ENCODE measurements at regions not wholly inside any gene's neighbourhood (a gene's known extent, or its start where the extent isn't known, plus 50 kb on each side); places are given as distances from the start of the nearest gene placed in this dataset.

GRCh38 chr4:79266136-79266535 is 59.7 kb downstream of the NAA11 start:
- TF ChIP-seq CTCF (IDR thresholded peaks at IDR 0.05; ENCODE audit: insufficient read depth, low read depth, low read length) (no peak), EZH2 (IDR thresholded peaks at IDR 0.05; ENCODE audit: insufficient read depth, low read length) (no peak)
- H3K27me3 ChIP-seq (ENCODE audit: insufficient read depth, low read length), result no peaks in the 10 kb centered on the region
- H4K20me1 ChIP-seq (ENCODE audit: insufficient read depth, low read length), result no peaks in the 10 kb centered on the region
- H3K4me2 ChIP-seq (ENCODE audit: low read length), result no peak overlapping the region
- no peak overlapping the region for H3K9ac ChIP-seq (ENCODE audit: low read length)
- Mint-ChIP-seq H3K27ac (ENCODE audit: unreplicated experiment) (no peak overlapping the region), H3K36me3 (ENCODE audit: low read depth, unreplicated experiment) (no peaks in the 10 kb centered on the region), H3K9me3 (ENCODE audit: unreplicated experiment) (no peaks in the 10 kb centered on the region), H3K4me1 (ENCODE audit: low read depth, unreplicated experiment) (no peaks in the 10 kb centered on the region), H3K27me3 (ENCODE audit: low read depth, unreplicated experiment) (no peaks in the 10 kb centered on the region), H3K4me3 (ENCODE audit: unreplicated experiment) (no peak overlapping the region)
- H3K4me3 ChIP-seq (ENCODE audit: insufficient read depth, low read depth, low read length), result no peak overlapping the region
- H3K79me2 ChIP-seq (ENCODE audit: insufficient read depth, low read length), result no peaks in the 10 kb centered on the region
- no peak overlapping the region for H2AFZ ChIP-seq (ENCODE audit: low read depth, low read length)
- no peak overlapping the region for H3K27ac ChIP-seq (ENCODE audit: low read depth, low read length)
- H3K4me1 ChIP-seq (ENCODE audit: insufficient read depth, low read length), result no peaks in the 10 kb centered on the region
- DNase-seq (ENCODE audit: low read depth) (no peak), FAIRE-seq (no peak)
- H3K36me3 ChIP-seq (ENCODE audit: insufficient read depth, low read length), result no peaks in the 10 kb centered on the region
- no peaks in the 10 kb centered on the region for H3K9me3 ChIP-seq (ENCODE audit: insufficient read depth, low read depth, low read length)

GRCh38 chr4:79259242-79259641 is 66.6 kb downstream of the NAA11 start:
- FAIRE-seq (no peak), DNase-seq (ENCODE audit: low read depth) (no peak)
- H3K9me3 Mint-ChIP-seq (ENCODE audit: unreplicated experiment), result no peaks in the 10 kb centered on the region
- Histone ChIP-seq H3K36me3 (ENCODE audit: insufficient read depth, low read length) (no peaks in the 10 kb centered on the region), H3K4me2 (ENCODE audit: low read length) (no peak overlapping the region), H3K9me3 (ENCODE audit: insufficient read depth, low read depth, low read length) (no peaks in the 10 kb centered on the region), H3K4me1 (ENCODE audit: insufficient read depth, low read length) (no peaks in the 10 kb centered on the region), H4K20me1 (ENCODE audit: insufficient read depth, low read length) (no peaks in the 10 kb centered on the region), H3K27me3 (ENCODE audit: insufficient read depth, low read length) (no peaks in the 10 kb centered on the region), H3K4me3 (ENCODE audit: insufficient read depth, low read depth, low read length) (no peak overlapping the region), H3K79me2 (ENCODE audit: insufficient read depth, low read length) (no peaks in the 10 kb centered on the region), H2AFZ (ENCODE audit: low read depth, low read length) (no peak overlapping the region), H3K27ac (ENCODE audit: low read depth, low read length) (no peak overlapping the region), H3K9ac (ENCODE audit: low read length) (no peak overlapping the region)
- H3K4me3 Mint-ChIP-seq (ENCODE audit: unreplicated experiment), result no peak overlapping the region
- TF ChIP-seq CTCF (IDR thresholded peaks at IDR 0.05; ENCODE audit: insufficient read depth, low read depth, low read length) (no peak), EZH2 (IDR thresholded peaks at IDR 0.05; ENCODE audit: insufficient read depth, low read length) (no peak)
- no peaks in the 10 kb centered on the region for H3K36me3 Mint-ChIP-seq (ENCODE audit: low read depth, unreplicated experiment)
- H3K4me1 Mint-ChIP-seq (ENCODE audit: low read depth, unreplicated experiment), result no peaks in the 10 kb centered on the region
- no peak overlapping the region for H3K27ac Mint-ChIP-seq (ENCODE audit: unreplicated experiment)
- no peaks in the 10 kb centered on the region for H3K27me3 Mint-ChIP-seq (ENCODE audit: low read depth, unreplicated experiment)

- Mint-ChIP-seq H3K27me3 (ENCODE audit: low read depth, unreplicated experiment) (no peaks in the 10 kb centered on the region), H3K4me3 (ENCODE audit: unreplicated experiment) (no peak overlapping the region), H3K9me3 (ENCODE audit: unreplicated experiment) (no peaks in the 10 kb centered on the region), H3K4me1 (ENCODE audit: low read depth, unreplicated experiment) (no peaks in the 10 kb centered on the region), H3K27ac (ENCODE audit: unreplicated experiment) (no peak overlapping the region), H3K36me3 (ENCODE audit: low read depth, unreplicated experiment) (no peaks in the 10 kb centered on the region)
- H3K27ac ChIP-seq (ENCODE audit: low read depth, low read length), result no peak overlapping the region
- H3K9ac ChIP-seq (ENCODE audit: low read length), result no peak overlapping the region
- H3K27me3 ChIP-seq (ENCODE audit: insufficient read depth, low read length), result no peaks in the 10 kb centered on the region
- DNase-seq (ENCODE audit: low read depth), result no peak
- no peaks in the 10 kb centered on the region for H4K20me1 ChIP-seq (ENCODE audit: insufficient read depth, low read length)
- H3K9me3 ChIP-seq (ENCODE audit: insufficient read depth, low read depth, low read length), result no peaks in the 10 kb centered on the region
- no peak overlapping the region for H3K4me3 ChIP-seq (ENCODE audit: insufficient read depth, low read depth, low read length)
- H3K79me2 ChIP-seq (ENCODE audit: insufficient read depth, low read length), result no peaks in the 10 kb centered on the region
- no peaks in the 10 kb centered on the region for H3K36me3 ChIP-seq (ENCODE audit: insufficient read depth, low read length)
- TF ChIP-seq CTCF (IDR thresholded peaks at IDR 0.05; ENCODE audit: insufficient read depth, low read depth, low read length) (no peak), EZH2 (IDR thresholded peaks at IDR 0.05; ENCODE audit: insufficient read depth, low read length) (no peak)
- no peak overlapping the region for H2AFZ ChIP-seq (ENCODE audit: low read depth, low read length)
- no peak overlapping the region for H3K4me2 ChIP-seq (ENCODE audit: low read length)
- no peaks in the 10 kb centered on the region for H3K4me1 ChIP-seq (ENCODE audit: insufficient read depth, low read length)
- FAIRE-seq, result no peak
Measured at GRCh38 chr4:79258614-79259176, 67.2 kb downstream of the NAA11 start.

All from astrocyte (in vitro differentiated cells and primary cell).